Lung (tissue), 11 donors: ENCODE measurements at regions not wholly inside any gene's neighbourhood (a gene's known extent, or its start where the extent isn't known, plus 50 kb on each side); places are given as distances from the start of the nearest gene placed in this dataset.

Source experiments
- ATAC-seq: fragments of 200-7000 bp; cut with Tn5 transposase; one replicate; pipeline ENCODE4 v1.9.1; 2020; ENCODE audit warnings: moderate number of reproducible peaks; ENCODE audit not compliant: insufficient read depth, low FRiP score
- DNase-seq, 3 donors: peaks; one replicate each; pipeline ENCODE4 v3.0.0-alpha.2; 2013 to 2017
- H3K27ac ChIP-seq, 2 donors: one replicate each; pipeline ENCODE4 v1.5.1; 2013; ENCODE audit warnings: mild to moderate bottlenecking in 2 of 2, moderate library complexity in 2 of 2, control low read depth in 1 of 2, inconsistent platforms in 1 of 2, low read depth in 1 of 2, low read length in 1 of 2
- H3K27me3 ChIP-seq, 3 donors: one replicate each; pipeline ENCODE4 v1.5.1; 2013; ENCODE audit warnings: low read length in 2 of 3; ENCODE audit not compliant: control insufficient read depth in 3 of 3, insufficient read depth in 3 of 3
- H3K36me3 ChIP-seq, 4 donors: one replicate each; pipeline ENCODE4 v1.5.1; 2013; ENCODE audit warnings: low read length in 4 of 4, mild to moderate bottlenecking in 1 of 4, moderate library complexity in 1 of 4; ENCODE audit not compliant: control insufficient read depth in 4 of 4, insufficient read depth in 4 of 4
- H3K4me1 ChIP-seq, 5 donors: one replicate each; pipeline ENCODE4 v1.5.1; 2013; ENCODE audit warnings: low read length in 5 of 5, mild to moderate bottlenecking in 2 of 5, moderate library complexity in 1 of 5; ENCODE audit not compliant: control insufficient read depth in 5 of 5, insufficient read depth in 5 of 5
- H3K4me3 ChIP-seq: one replicate; pipeline ENCODE4 v1.5.1; 2013; ENCODE audit warnings: mild to moderate bottlenecking, control low read depth, moderate library complexity
- H3K9ac ChIP-seq, 2 donors: one replicate each; pipeline ENCODE4 v1.5.1; 2013; ENCODE audit warnings: low read length in 2 of 2, control low read depth in 1 of 2; ENCODE audit not compliant: insufficient read depth in 1 of 2
- H3K9me3 ChIP-seq, 4 donors: one replicate each; pipeline ENCODE4 v1.5.1; 2013; ENCODE audit warnings: low read length in 3 of 4, mild to moderate bottlenecking in 1 of 4, moderate library complexity in 1 of 4; ENCODE audit not compliant: control insufficient read depth in 4 of 4, insufficient read depth in 3 of 4
- WGBS, 2 donors: extraction: QIAGEN DNeasy Blood & Tissue Kit; methylation state at CpG; one replicate each; pipeline ENCODE4 v1.1.7; 2013; 5-methylcytosine and 5-hydroxymethylcytosine counted together
- TF ChIP-seq, protein P1 (sequence below): IDR thresholded peaks from 2 replicates; pipeline ENCODE4 v1.5.1; 2012; ENCODE audit warnings: mild to moderate bottlenecking; ENCODE audit errors: control extremely low read depth, extremely low read depth
- donor health status: control.
- donor health status: control.
- donor health status: Bipolar disorder and iron deficiency.
- donor health status: healthy.
- donor health status: DM: yes; HTN: yes; CAD: no.

DNA sequence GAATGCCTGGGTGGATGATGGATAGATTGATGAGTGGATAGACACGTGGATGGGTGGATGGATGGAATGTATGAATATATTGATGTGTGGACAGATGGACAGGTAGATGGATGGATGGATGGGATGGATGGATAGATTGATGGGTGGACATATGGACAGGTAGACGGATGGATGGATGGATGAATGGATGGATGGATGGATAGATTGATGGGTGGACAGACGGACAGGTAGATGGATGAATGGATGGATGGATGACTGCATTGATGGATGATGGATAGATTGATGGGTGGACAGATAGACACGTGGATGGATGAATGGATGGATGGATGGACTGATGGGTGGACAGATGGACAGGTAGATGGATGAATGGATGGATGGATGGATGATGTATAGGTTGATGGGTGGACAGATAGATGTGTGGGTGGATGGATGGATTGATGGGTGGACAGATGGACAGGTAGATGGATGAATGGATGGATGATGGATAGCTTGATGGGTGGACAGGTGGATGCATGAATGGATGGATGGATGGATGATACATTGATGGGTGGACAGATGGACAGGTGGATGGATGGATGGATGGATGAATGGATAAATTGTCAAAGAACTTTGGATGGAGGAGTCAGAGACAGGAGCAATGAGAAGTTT, 171.4 kb upstream of the AFDN start:
- Histone ChIP-seq H3K27ac (no peak overlapping the region), H3K9ac (no peak overlapping the region), H3K27me3 (no peaks in the 10 kb centered on the region), H3K36me3 (no peaks in the 10 kb centered on the region), H3K4me3 (no peak overlapping the region), H3K4me1 (peaks cover 0 to 6% (median 0%) of the 10 kb centered on the region in 5 donors), H3K9me3 (peaks cover 0 to 6% (median 2%) of the 10 kb centered on the region in 4 donors)
- 88 to 92% methylated on average over 4 of the region's 4 CpGs for WGBS, 2 donors
- no peak for DNase-seq
- TF ChIP-seq, protein P1, sequence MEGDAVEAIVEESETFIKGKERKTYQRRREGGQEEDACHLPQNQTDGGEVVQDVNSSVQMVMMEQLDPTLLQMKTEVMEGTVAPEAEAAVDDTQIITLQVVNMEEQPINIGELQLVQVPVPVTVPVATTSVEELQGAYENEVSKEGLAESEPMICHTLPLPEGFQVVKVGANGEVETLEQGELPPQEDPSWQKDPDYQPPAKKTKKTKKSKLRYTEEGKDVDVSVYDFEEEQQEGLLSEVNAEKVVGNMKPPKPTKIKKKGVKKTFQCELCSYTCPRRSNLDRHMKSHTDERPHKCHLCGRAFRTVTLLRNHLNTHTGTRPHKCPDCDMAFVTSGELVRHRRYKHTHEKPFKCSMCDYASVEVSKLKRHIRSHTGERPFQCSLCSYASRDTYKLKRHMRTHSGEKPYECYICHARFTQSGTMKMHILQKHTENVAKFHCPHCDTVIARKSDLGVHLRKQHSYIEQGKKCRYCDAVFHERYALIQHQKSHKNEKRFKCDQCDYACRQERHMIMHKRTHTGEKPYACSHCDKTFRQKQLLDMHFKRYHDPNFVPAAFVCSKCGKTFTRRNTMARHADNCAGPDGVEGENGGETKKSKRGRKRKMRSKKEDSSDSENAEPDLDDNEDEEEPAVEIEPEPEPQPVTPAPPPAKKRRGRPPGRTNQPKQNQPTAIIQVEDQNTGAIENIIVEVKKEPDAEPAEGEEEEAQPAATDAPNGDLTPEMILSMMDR: no peak
- ATAC-seq: no peak

DNA sequence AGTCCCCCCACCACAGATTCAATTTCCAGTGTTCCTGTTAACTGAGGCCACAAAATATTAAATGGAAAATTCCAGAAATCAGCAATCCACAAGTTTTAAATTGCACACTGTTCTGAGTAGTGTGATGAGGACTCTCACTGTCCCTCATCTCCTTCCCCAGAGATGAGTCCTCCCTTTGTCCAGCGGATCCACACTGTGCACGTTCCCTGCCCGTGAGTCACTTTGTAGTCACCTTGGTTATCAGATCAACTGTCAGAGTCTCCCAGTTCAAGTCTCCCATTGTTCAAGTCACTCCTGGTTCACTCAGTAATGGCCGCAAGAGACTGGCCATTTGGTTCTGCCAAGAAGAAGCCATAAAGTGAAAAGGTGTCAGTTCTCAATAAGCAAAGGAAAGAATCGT, 168.6 kb upstream of the AFDN start:
- Histone ChIP-seq H3K27ac (no peak overlapping the region), H3K4me1 (peaks cover 0 to 8% (median 0%) of the 10 kb centered on the region in 5 donors), H3K36me3 (no peaks in the 10 kb centered on the region), H3K4me3 (no peak overlapping the region), H3K27me3 (no peaks in the 10 kb centered on the region), H3K9me3 (no peaks in the 10 kb centered on the region), H3K9ac (no peak overlapping the region)
- TF ChIP-seq, protein P1: no peak
- DNase-seq: no peak
- no peak for ATAC-seq
- 99% methylated on average over 5 of the region's 5 CpGs for WGBS, 2 donors

DNA sequence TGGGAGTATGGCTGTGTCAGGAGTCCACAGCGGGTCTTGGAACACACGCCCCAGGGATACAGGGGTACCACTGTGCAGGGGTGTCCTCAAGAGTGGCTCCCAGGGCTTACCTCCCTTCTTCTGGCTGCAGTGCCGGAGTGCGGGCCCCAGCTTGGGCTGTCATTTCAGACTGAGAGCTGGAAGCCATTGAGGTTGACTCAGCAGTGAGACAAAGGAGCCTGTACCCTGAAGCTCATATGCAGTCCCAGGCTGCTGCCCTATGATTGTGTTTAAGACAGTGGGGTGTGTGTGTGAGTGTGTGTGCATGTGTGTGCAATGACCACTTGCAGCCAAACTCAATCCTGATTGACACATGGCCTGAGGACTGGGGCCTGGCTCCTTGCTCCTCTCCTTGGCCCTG, 167.7 kb upstream of the AFDN start:
- Histone ChIP-seq H3K27ac (no peak overlapping the region), H3K9me3 (no peaks in the 10 kb centered on the region), H3K4me3 (no peak overlapping the region), H3K36me3 (no peaks in the 10 kb centered on the region), H3K4me1 (peaks cover 0 to 8% (median 0%) of the 10 kb centered on the region in 5 donors), H3K9ac (no peak overlapping the region), H3K27me3 (no peaks in the 10 kb centered on the region)
- DNase-seq: no peak
- ATAC-seq: no peak
- TF ChIP-seq, protein P1: no peak
- WGBS, 2 donors: 98 to 99% methylated on average over 4 of the region's 4 CpGs

DNA sequence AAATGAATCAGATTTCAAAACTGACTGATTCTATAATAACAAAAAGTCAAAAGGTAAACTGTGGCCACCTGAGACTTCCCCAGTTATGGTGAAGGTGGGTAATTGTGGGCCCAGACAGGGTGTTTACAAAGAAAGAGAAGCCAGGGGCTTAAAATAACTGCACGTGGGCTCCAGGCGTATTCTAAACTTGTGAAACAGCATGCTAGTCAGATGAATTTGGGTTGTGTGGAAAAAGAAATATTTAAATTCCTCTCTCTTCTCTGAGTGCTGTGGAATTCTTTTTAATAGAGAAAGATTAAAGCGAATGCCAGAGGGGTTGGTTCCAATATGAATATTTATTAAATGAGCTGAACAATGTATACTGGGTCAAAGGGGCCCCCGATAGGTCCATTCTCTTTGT, 166.3 kb upstream of the AFDN start:
- Histone ChIP-seq H3K27ac (no peak overlapping the region), H3K9me3 (no peaks in the 10 kb centered on the region), H3K4me1 (peaks cover 0 to 13% (median 3%) of the 10 kb centered on the region in 5 donors), H3K27me3 (no peaks in the 10 kb centered on the region), H3K36me3 (no peaks in the 10 kb centered on the region), H3K9ac (no peak overlapping the region), H3K4me3 (no peak overlapping the region)
- 87 to 89% methylated on average over 4 of the region's 4 CpGs for WGBS, 2 donors
- DNase-seq (no peak), ATAC-seq (no peak)
- TF ChIP-seq, protein P1: no peak
